Thymus (tissue), 11 donors: ENCODE measurements at regions not wholly inside any gene's neighbourhood (a gene's known extent, or its start where the extent isn't known, plus 50 kb on each side); places are given as distances from the start of the nearest gene placed in this dataset.

ENCODE experiments used
- DNase-seq, 9 donors: peaks; one replicate each; pipeline ENCODE4 v3.0.0-alpha.2; 2013; ENCODE audit warnings: low spot score in 9 of 9, low read depth in 6 of 9, missing footprints in 1 of 9
- H3K27ac ChIP-seq, 2 donors: one replicate each; pipeline ENCODE4 v1.5.1; 2013; ENCODE audit warnings: control low read depth in 1 of 2, low read depth in 1 of 2, low read length in 1 of 2, mild to moderate bottlenecking in 1 of 2, moderate library complexity in 1 of 2
- H3K27me3 ChIP-seq, 2 donors: one replicate each; pipeline ENCODE4 v1.5.1; 2013; ENCODE audit warnings: low read length in 1 of 2; ENCODE audit not compliant: control insufficient read depth in 2 of 2, insufficient read depth in 1 of 2
- H3K36me3 ChIP-seq, 2 donors: one replicate each; pipeline ENCODE4 v1.5.1; 2013; ENCODE audit warnings: low read length in 1 of 2, mild to moderate bottlenecking in 1 of 2, moderate library complexity in 1 of 2; ENCODE audit not compliant: control insufficient read depth in 2 of 2, insufficient read depth in 2 of 2
- H3K4me1 ChIP-seq, 2 donors: one replicate each; pipeline ENCODE4 v1.5.1; 2013; ENCODE audit warnings: low read length in 2 of 2; ENCODE audit not compliant: control insufficient read depth in 2 of 2, insufficient read depth in 2 of 2
- H3K4me3 ChIP-seq, 2 donors: one replicate each; pipeline ENCODE4 v1.5.1; 2013; ENCODE audit warnings: low read length in 2 of 2, control low read depth in 1 of 2, mild to moderate bottlenecking in 1 of 2
- H3K9me3 ChIP-seq, 2 donors: one replicate each; pipeline ENCODE4 v1.5.1; 2013; ENCODE audit warnings: low read length in 1 of 2, mild to moderate bottlenecking in 1 of 2; ENCODE audit not compliant: control insufficient read depth in 2 of 2, insufficient read depth in 1 of 2
- WGBS: extraction: QIAGEN DNeasy Blood & Tissue Kit; methylation state at CpG from one replicate; pipeline ENCODE4 v1.1.7; 2013; 5-methylcytosine and 5-hydroxymethylcytosine counted together
- donor health status: healthy.

- Histone ChIP-seq H3K27ac (no peak overlapping the region), H3K27me3 (no peaks in the 10 kb centered on the region), H3K4me1 (no peaks in the 10 kb centered on the region), H3K9me3 (no peaks in the 10 kb centered on the region), H3K4me3 (no peak overlapping the region), H3K36me3 (no peaks in the 10 kb centered on the region)
- no peak for DNase-seq
- 98% methylated on average over 4 of the region's 4 CpGs for WGBS
Observed at GRCh38 chr14:56378046-56378445, 201.6 kb upstream of the TMEM260 start.

DNA sequence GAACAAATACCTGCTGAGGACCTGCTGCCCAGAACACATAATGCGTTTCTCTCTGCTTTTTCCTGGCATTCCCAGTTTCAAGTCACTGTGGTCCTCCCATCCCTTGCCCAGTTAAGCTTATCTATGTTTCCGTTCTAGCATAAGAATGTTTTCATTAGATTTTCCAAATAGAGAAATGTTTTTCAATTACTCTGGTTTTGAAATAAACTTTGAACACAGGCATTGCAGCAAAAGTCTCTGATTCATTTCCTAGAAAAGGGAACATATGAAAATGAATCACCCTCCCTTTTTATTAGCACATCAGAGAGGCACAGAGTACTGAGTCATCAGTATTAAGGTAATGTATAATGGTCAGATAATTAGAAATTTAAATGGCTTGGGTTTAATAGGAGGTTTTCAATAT is 201.1 kb upstream of the TMEM260 start:
- DNase-seq: no peak
- H3K36me3 ChIP-seq: no peaks in the 10 kb centered on the region
- H3K27ac ChIP-seq: no peak overlapping the region
- H3K9me3 ChIP-seq: no peaks in the 10 kb centered on the region
- H3K4me1 ChIP-seq: no peaks in the 10 kb centered on the region
- H3K27me3 ChIP-seq: no peaks in the 10 kb centered on the region
- 97% methylated on average over 2 of the region's 2 CpGs for WGBS
- no peak overlapping the region for H3K4me3 ChIP-seq

DNA sequence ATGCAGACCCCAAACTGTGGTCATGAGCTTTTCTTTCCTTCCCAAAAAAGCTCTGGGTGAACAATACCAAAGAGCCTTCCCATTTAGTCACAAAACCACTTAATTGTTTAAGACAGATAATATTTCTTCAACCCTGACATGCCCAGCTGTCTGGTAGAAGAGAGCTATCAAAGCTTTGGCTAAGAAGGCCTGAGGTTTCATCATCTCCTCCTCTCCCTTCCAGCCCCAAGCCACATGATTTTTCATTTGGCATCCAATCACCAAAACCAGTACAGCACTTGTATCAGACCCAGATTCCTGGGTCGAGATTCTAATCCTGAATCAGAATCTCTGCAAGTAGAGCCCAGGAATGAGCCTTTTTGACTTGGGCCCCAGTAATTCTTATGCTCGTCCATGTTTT is 199.6 kb upstream of the TMEM260 start:
- DNase-seq: no peak
- no peak overlapping the region for H3K4me3 ChIP-seq
- no peak overlapping the region for H3K27ac ChIP-seq
- 67% methylated on average over 2 of the region's 2 CpGs for WGBS
- no peaks in the 10 kb centered on the region for H3K36me3 ChIP-seq
- no peaks in the 10 kb centered on the region for H3K27me3 ChIP-seq
- no peaks in the 10 kb centered on the region for H3K9me3 ChIP-seq
- H3K4me1 ChIP-seq: no peaks in the 10 kb centered on the region

DNA sequence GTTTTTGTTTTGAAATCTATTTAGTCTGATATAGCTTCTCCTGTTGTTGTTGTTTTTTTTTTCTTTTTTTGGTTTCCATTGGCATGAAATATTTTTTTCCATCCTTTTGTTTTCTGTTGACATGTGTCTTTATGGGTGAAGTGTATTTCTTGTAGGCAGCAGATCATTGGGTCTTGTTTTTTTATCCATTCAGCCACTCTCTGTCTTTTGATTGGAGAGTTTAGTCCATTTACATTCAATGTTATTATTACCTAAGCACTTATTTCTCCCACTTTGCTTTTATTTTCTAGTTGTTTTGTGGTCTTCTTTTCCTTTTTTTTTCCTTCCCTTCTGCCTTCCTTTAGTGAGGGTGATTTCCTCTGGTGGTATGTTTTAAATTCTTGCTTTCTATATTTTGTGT is 193.6 kb upstream of the TMEM260 start:
- no peak overlapping the region for H3K4me3 ChIP-seq
- H3K36me3 ChIP-seq: no peaks in the 10 kb centered on the region
- H3K9me3 ChIP-seq: no peaks in the 10 kb centered on the region
- no peaks in the 10 kb centered on the region for H3K27me3 ChIP-seq
- DNase-seq: no peak
- H3K4me1 ChIP-seq: no peaks in the 10 kb centered on the region
- no peak overlapping the region for H3K27ac ChIP-seq

DNA sequence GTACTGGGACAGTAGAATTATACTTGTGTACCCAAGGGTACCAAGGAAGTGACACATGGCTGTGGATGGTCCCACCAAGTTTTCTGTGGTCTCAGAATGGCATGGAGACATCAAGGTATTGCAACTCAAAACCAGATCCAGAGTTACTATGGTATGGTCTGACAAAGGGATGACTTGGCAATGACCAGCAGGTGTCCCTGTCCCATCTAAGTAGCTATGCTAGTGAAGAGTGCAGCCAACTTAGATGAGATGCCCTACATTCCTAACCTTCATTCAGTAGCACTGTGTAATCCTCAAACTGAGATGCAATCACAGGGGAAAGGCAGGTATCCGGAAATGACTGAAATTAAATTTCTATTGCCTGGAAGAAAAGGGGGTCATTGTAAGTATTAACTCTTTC is 188.7 kb upstream of the TMEM260 start:
- 93% methylated on average over 1 of the region's 1 CpG for WGBS

GRCh38 chr14:56394826-56395530 is 184.6 kb upstream of the TMEM260 start:
- no peaks in the 10 kb centered on the region for H3K9me3 ChIP-seq
- no peak for DNase-seq
- no peak overlapping the region for H3K4me3 ChIP-seq
- no peaks in the 10 kb centered on the region for H3K4me1 ChIP-seq
- H3K36me3 ChIP-seq: no peaks in the 10 kb centered on the region
- 93% methylated on average over 6 of the region's 6 CpGs for WGBS
- no peaks in the 10 kb centered on the region for H3K27me3 ChIP-seq
- no peak overlapping the region for H3K27ac ChIP-seq

More for the DNA sequence above, 188.7 kb upstream of the TMEM260 start:
- Histone ChIP-seq H3K27ac (no peak overlapping the region), H3K27me3 (no peaks in the 10 kb centered on the region), H3K4me1 (no peaks in the 10 kb centered on the region), H3K36me3 (no peaks in the 10 kb centered on the region), H3K9me3 (no peaks in the 10 kb centered on the region), H3K4me3 (no peak overlapping the region)
- no peak for DNase-seq

GRCh38 chr14:56400109-56400825 is 179.3 kb upstream of the TMEM260 start:
- 87% methylated on average over 3 of the region's 3 CpGs for WGBS
- Histone ChIP-seq H3K36me3 (no peaks in the 10 kb centered on the region), H3K4me1 (no peaks in the 10 kb centered on the region), H3K9me3 (no peaks in the 10 kb centered on the region), H3K27me3 (no peaks in the 10 kb centered on the region), H3K27ac (no peak overlapping the region), H3K4me3 (no peak overlapping the region)
- DNase-seq: no peak

- 6% methylated on average over 11 of the region's 11 CpGs for WGBS
Observed at GRCh38 chr14:56412468-56413434, 166.8 kb upstream of the TMEM260 start.

GRCh38 chr14:56413721-56414120 is 165.9 kb upstream of the TMEM260 start:
- H3K4me3 ChIP-seq: no peak overlapping the region
- no peaks in the 10 kb centered on the region for H3K9me3 ChIP-seq
- no peaks in the 10 kb centered on the region for H3K36me3 ChIP-seq
- H3K27ac ChIP-seq: no peak overlapping the region
- peaks cover 9 to 16% of the 10 kb centered on the region in 2 donors for H3K4me1 ChIP-seq
- no peak for DNase-seq
- 66% methylated on average over 3 of the region's 3 CpGs for WGBS
- H3K27me3 ChIP-seq: no peaks in the 10 kb centered on the region

More at GRCh38 chr14:56412468-56413434, 166.8 kb upstream of the TMEM260 start:
- Histone ChIP-seq H3K27me3 (no peaks in the 10 kb centered on the region), H3K4me3 (no peak overlapping the region), H3K4me1 (peaks cover 9 to 16% of the 10 kb centered on the region in 2 donors), H3K36me3 (no peaks in the 10 kb centered on the region), H3K27ac (peak overlapping the region in 1 of 2 donors; percentile 27), H3K9me3 (no peaks in the 10 kb centered on the region)
- DNase-seq: peak in 1 of 9 donors; percentile 21
